Mucosa of rectum (tissue), 2 donors: ENCODE measurements at regions not wholly inside any gene's neighbourhood (a gene's known extent, or its start where the extent isn't known, plus 50 kb on each side); places are given as distances from the start of the nearest gene placed in this dataset.

Experiments used
- H3K27ac ChIP-seq, 2 donors: one replicate each; pipeline ENCODE4 v1.7.0; 2013; ENCODE audit warnings: inconsistent platforms in 2 of 2, low read depth in 2 of 2, low read length in 2 of 2
- H3K27me3 ChIP-seq, 2 donors: one replicate each; pipeline ENCODE4 v1.7.0; 2013; ENCODE audit warnings: low read length in 2 of 2; ENCODE audit not compliant: control insufficient read depth in 2 of 2, insufficient read depth in 2 of 2
- H3K36me3 ChIP-seq, 2 donors: one replicate each; pipeline ENCODE4 v1.7.0; 2013; ENCODE audit warnings: low read length in 2 of 2; ENCODE audit not compliant: control insufficient read depth in 2 of 2, insufficient read depth in 2 of 2
- H3K4me1 ChIP-seq, 2 donors: one replicate each; pipeline ENCODE4 v1.7.0; 2013; ENCODE audit warnings: low read length in 2 of 2, mild to moderate bottlenecking in 1 of 2; ENCODE audit not compliant: control insufficient read depth in 2 of 2, insufficient read depth in 2 of 2
- H3K4me3 ChIP-seq, 2 donors: one replicate each; pipeline ENCODE4 v1.7.0; 2013; ENCODE audit warnings: low read length in 2 of 2
- H3K9ac ChIP-seq, 2 donors: one replicate each; pipeline ENCODE4 v1.7.0; 2013; ENCODE audit warnings: low read length in 2 of 2, low read depth in 1 of 2, mild to moderate bottlenecking in 1 of 2
- H3K9me3 ChIP-seq, 2 donors: one replicate each; pipeline ENCODE4 v1.7.0; 2013; ENCODE audit warnings: low read length in 2 of 2; ENCODE audit not compliant: control insufficient read depth in 2 of 2
- donor health status: healthy.
- donor health status: Normal muscosa, but diverticular disease.

DNA sequence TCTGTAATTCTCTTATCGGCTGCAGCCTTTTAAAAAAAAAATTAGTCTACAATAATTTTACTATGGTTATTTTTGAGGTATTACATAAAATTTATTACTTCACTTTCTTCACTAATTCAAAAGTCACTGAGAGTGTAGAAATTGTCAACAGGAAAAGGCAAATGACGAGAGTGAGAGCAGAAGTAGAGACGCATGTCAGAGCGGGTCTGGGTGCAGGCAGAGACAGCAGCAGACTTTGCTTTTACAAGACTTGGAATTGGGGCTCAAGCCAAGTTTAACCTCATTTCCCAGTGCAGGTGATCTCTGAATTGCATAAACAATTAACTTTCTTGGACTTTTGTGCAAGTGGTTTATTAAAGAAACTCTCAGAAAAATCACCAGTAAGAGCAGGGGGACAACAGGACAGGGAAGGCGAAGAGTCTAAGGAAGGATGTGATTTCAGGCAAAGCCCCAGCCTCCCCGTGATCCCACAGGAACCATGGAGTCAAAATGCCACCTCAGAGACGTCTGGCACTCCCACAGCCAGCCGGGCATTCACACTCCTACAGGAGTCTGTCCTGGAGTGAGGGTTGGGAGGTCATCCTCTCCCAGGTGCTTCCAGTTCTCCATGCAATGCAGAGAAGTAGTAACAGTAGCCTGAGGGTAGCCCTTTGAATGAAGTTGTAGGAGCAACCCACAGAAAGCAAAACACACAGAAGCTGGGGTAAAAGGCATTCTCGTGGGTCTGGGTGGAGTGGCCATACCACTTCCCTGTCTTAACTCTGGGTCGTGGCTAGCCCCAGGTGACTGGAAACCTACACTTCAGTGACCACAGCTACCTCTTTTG, 274.0 kb upstream of the TGFBR2 start:
- Histone ChIP-seq H3K27ac (no peak overlapping the region), H3K9ac (no peak overlapping the region), H3K4me1 (peaks cover 7% of the 10 kb centered on the region in 2 donors), H3K9me3 (no peaks in the 10 kb centered on the region), H3K4me3 (no peak overlapping the region), H3K27me3 (no peaks in the 10 kb centered on the region), H3K36me3 (no peaks in the 10 kb centered on the region)

DNA sequence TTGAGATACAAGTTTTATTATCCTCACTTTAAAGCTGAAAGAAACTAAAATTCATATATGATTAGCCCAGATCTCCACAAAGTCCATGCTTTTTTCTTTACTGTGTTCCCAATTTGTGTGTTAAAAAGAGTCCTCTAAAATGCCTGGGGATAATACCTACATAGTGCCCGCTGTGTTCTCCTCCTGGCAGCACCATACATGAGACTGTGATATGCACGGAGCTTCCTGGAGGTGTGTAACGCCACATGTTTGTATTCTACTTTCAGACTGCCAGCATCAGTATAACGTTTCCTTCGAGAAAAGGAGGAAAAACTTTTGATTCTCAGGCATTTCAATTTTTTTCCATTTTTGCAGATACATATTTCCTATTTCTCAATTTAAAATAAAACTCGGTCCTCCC, 273.3 kb upstream of the TGFBR2 start:
- H3K36me3 ChIP-seq = no peaks in the 10 kb centered on the region
- no peaks in the 10 kb centered on the region for H3K9me3 ChIP-seq
- no peak overlapping the region for H3K4me3 ChIP-seq
- no peak overlapping the region for H3K27ac ChIP-seq
- no peaks in the 10 kb centered on the region for H3K27me3 ChIP-seq
- no peak overlapping the region for H3K9ac ChIP-seq
- peaks cover 7% of the 10 kb centered on the region in 2 donors for H3K4me1 ChIP-seq

DNA sequence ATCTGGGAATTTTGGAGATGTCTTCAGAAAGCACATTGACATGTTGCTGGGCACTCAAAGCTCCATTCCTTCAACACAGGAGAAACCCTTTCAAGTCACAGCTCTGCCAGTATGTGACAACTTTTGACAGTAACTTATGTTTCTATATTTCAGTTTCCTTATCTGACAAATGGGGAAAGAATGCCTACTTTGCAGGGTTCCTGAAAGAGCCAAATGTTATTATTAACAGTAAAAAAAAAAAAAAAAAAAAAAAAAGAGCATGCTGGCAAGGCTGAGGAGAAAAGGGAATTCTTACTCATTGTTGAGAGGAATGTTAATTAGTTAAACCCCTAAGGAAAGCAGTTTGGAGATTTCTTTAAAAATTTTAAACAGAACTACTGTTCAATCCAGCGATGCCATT, 272.5 kb upstream of the TGFBR2 start:
- Histone ChIP-seq H3K27ac (no peak overlapping the region), H3K4me3 (no peak overlapping the region), H3K9ac (no peak overlapping the region)

DNA sequence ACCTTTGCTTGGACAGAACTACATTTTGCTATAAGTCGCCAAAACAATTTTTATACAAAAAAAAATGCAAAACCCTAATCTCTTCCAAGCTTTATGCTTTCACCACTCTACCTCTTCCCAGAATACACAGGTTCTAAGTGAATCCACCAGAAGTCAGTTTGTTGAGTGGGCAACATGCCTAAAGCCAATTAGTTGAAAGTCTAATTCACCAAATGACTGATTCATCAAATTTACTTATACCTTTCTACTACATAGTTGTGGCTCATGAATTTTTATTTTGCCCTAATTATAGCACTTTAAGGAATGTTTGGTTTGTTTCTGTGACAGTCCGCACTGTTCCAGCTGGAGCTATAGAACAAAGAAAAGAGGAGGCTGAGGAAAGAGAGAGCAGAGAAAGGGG, 265.9 kb upstream of the TGFBR2 start:
- Histone ChIP-seq H3K4me3 (no peak overlapping the region), H3K9ac (no peak overlapping the region), H3K9me3 (no peaks in the 10 kb centered on the region), H3K36me3 (no peaks in the 10 kb centered on the region), H3K27ac (no peak overlapping the region), H3K4me1 (peaks cover 0 to 2% of the 10 kb centered on the region in 2 donors), H3K27me3 (no peaks in the 10 kb centered on the region)

More for the DNA sequence above, 272.5 kb upstream of the TGFBR2 start:
- H3K4me1 ChIP-seq = peaks cover 7% of the 10 kb centered on the region in 2 donors
- H3K27me3 ChIP-seq = no peaks in the 10 kb centered on the region
- no peaks in the 10 kb centered on the region for H3K36me3 ChIP-seq
- H3K9me3 ChIP-seq = no peaks in the 10 kb centered on the region

DNA sequence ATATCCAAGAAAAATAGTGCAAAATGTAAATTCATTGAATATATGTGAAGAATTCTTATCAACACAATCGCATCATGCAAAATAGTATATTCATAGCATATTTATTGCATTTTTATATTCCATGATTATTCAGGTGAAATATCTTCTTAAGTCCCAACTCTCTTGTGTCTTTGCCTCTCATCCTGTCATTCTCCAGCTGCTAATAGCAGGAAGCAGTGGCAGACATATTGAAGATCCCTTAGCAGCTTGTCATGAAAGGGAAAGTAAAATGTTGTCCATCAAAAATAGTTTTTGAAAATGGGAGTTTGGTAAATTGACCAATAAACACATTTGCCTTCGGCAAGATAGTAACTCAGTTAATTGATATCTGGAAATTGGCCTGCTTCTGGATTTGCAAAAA, 265.3 kb upstream of the TGFBR2 start:
- H3K27me3 ChIP-seq = no peaks in the 10 kb centered on the region
- H3K36me3 ChIP-seq = no peaks in the 10 kb centered on the region
- no peaks in the 10 kb centered on the region for H3K9me3 ChIP-seq
- H3K4me3 ChIP-seq = no peak overlapping the region
- no peak overlapping the region for H3K9ac ChIP-seq
- peaks cover 0 to 2% of the 10 kb centered on the region in 2 donors for H3K4me1 ChIP-seq
- no peak overlapping the region for H3K27ac ChIP-seq

DNA sequence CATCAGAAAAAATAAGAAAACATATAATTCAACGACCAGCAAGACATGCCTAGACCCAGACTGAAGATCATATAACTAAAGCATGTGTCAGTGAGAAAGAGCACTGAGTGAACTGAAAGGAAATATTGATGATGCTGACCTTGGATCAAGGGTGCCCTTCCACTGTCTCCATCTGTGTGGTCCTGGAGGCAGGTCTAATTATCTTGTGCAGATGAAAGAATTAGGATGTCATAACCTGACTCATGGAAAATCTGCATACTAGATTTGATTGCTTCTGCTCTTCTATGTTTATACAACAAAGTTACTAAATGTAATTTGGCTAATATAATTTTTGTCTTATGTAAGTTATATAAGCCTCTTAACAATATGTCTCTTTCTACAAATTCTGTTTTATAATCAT, 264.6 kb upstream of the TGFBR2 start:
- no peak overlapping the region for H3K27ac ChIP-seq
- peaks cover 0 to 2% of the 10 kb centered on the region in 2 donors for H3K4me1 ChIP-seq
- H3K9ac ChIP-seq = no peak overlapping the region
- no peaks in the 10 kb centered on the region for H3K27me3 ChIP-seq
- H3K4me3 ChIP-seq = no peak overlapping the region
- no peaks in the 10 kb centered on the region for H3K9me3 ChIP-seq
- H3K36me3 ChIP-seq = no peaks in the 10 kb centered on the region

DNA sequence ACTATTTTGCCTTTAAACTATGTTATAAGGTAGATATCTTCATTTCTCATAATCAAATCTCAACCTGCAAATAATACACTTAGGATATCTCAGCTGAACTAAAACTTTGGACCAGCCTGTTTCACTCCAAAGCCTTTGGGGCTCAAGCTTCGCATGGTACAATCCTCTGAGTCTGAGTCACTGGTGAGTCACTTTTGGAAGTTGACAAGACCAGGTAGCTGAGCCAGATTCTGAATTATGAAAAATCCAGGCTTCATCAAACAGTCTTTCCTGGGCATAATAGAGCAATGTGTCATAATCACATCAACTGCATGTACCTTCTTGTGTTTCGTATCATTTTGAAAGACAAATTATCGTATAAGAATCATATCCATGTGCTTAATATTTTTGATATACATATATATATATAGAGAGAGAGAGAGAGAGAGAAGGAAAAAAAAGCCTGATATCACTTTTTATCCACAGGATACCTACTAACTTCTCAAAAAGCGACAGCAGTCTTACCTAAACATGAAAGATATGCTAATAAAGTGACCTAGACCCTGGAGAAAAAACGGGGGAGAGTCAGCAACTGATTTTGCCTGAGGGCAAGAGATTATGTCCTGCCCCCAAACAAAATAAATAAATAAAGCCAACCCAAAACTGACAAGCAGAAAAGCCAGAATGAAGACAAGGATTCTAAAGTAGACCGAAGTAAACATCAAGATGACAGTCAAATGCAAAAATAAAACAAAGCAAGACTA, 263.9 kb upstream of the TGFBR2 start:
- no peaks in the 10 kb centered on the region for H3K36me3 ChIP-seq
- no peaks in the 10 kb centered on the region for H3K9me3 ChIP-seq
- peaks cover 0 to 2% of the 10 kb centered on the region in 2 donors for H3K4me1 ChIP-seq
- no peak overlapping the region for H3K4me3 ChIP-seq
- H3K27me3 ChIP-seq = no peaks in the 10 kb centered on the region
- no peak overlapping the region for H3K27ac ChIP-seq
- H3K9ac ChIP-seq = no peak overlapping the region

DNA sequence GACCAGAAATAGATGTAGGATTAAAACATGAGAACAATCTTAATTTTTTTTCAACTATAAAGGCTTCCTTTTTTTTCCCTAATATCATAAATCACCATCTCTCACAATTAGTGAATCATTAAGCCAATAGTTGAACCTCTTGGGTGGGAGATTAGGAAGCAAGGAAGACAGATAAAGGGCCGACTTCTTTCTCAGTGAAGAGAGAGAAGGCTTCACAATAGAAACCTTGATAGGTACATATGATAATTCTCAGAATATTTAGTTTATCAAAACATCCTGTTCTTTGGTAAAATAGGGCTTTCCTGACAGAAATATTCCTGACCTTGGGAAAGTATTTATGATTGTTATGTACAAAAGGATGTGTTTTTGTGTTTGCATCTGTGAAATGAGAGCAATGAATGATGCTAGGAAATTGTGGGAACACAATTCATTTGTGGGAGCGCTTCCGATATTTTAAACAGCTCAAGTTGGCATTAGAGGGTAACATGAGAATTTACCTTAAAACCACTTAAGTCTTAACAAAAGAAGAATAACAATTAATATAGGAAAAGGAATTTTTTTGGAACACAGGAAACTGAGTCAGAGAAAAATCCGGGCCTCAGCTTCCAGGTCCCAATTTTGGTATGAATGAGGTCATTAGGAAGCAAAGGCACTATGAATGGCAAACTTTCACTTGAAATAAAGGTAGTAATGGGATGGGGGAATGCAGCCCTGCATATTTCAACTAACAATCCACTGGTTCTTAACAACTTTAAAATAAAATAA, 263.2 kb upstream of the TGFBR2 start:
- Histone ChIP-seq H3K27ac (no peak overlapping the region), H3K4me3 (no peak overlapping the region)

DNA sequence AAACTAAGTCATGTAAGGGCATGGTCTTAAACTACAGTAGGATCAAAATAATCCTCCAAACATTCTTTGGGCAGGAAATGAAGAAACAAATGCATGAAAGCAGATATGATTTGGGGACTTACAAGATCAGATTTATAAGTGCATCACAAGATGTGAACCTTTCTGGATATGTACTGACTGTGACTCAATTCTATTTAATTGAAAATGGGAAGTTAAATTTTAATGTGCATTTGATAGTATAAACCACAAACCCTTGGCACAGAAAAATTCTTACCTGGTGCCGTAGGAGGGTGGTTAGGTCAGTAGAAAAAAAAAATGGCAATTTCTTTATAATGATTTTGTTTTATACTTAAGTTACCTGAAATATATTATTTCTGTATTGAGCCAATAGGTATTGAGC, 262.5 kb upstream of the TGFBR2 start:
- Histone ChIP-seq H3K9ac (no peak overlapping the region), H3K4me3 (no peak overlapping the region), H3K36me3 (no peaks in the 10 kb centered on the region), H3K4me1 (peaks cover 0 to 2% of the 10 kb centered on the region in 2 donors), H3K9me3 (no peaks in the 10 kb centered on the region), H3K27ac (no peak overlapping the region), H3K27me3 (no peaks in the 10 kb centered on the region)

More for the DNA sequence above, 263.2 kb upstream of the TGFBR2 start:
- H3K9ac ChIP-seq = no peak overlapping the region
- H3K9me3 ChIP-seq = no peaks in the 10 kb centered on the region
- H3K36me3 ChIP-seq = no peaks in the 10 kb centered on the region
- H3K27me3 ChIP-seq = no peaks in the 10 kb centered on the region
- peaks cover 0 to 2% of the 10 kb centered on the region in 2 donors for H3K4me1 ChIP-seq

DNA sequence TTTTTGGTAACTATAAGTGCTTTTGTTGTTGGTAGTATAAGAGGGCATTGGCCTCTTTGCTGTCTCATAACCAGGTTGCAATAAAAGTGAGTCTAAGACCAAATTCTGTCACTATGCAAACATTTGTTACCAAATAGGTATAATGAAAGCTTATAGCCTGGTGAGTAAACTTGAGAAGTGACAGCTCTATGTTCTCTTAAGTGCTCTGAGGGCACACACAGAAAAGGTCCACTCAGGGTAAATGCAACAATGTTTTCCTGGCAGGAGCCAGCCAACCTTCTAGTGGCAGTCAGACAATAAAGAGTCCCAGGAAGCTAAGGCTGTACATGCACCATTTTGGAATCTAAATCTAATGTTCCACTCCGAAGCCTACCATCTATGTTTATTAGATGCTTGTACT, 262.1 kb upstream of the TGFBR2 start:
- Histone ChIP-seq H3K4me1 (peaks cover 0 to 2% of the 10 kb centered on the region in 2 donors), H3K36me3 (no peaks in the 10 kb centered on the region), H3K4me3 (no peak overlapping the region), H3K9ac (no peak overlapping the region), H3K27me3 (no peaks in the 10 kb centered on the region), H3K9me3 (no peaks in the 10 kb centered on the region), H3K27ac (peak overlapping the region in 1 of 2 donors; percentile 9)
